ENCODE measurements at regions not wholly inside any gene's neighbourhood (a gene's known extent, or its start where the extent isn't known, plus 50 kb on each side); places are given as distances from the start of the nearest gene placed in this dataset.
A peak's percentile ranks its signal among the peaks of the same experiment; 100 is the strongest.

GRCh38 chr12:126483145-126484068 is 1418.2 kb downstream of the AACS start:
- peak overlapping the region; percentile 45 for H3K27ac ChIP-seq (ENCODE audit: low read depth, low read length)
- no peaks in the 10 kb centered on the region for H4K20me1 ChIP-seq (ENCODE audit: insufficient read depth, low read length)
- no peaks in the 10 kb centered on the region for H3K79me2 ChIP-seq (ENCODE audit: insufficient read depth, low read length)
- H3K36me3 ChIP-seq (ENCODE audit: insufficient read depth, low read length) = no peaks in the 10 kb centered on the region
- TF ChIP-seq, protein P1, sequence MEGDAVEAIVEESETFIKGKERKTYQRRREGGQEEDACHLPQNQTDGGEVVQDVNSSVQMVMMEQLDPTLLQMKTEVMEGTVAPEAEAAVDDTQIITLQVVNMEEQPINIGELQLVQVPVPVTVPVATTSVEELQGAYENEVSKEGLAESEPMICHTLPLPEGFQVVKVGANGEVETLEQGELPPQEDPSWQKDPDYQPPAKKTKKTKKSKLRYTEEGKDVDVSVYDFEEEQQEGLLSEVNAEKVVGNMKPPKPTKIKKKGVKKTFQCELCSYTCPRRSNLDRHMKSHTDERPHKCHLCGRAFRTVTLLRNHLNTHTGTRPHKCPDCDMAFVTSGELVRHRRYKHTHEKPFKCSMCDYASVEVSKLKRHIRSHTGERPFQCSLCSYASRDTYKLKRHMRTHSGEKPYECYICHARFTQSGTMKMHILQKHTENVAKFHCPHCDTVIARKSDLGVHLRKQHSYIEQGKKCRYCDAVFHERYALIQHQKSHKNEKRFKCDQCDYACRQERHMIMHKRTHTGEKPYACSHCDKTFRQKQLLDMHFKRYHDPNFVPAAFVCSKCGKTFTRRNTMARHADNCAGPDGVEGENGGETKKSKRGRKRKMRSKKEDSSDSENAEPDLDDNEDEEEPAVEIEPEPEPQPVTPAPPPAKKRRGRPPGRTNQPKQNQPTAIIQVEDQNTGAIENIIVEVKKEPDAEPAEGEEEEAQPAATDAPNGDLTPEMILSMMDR (IDR thresholded peaks at IDR 0.05; ENCODE audit: extremely low read depth, low read depth, low read length) = no peak
- H3K4me2 ChIP-seq (ENCODE audit: insufficient read depth, low read length) = peak overlapping the region; percentile 65
- no peaks in the 10 kb centered on the region for H3K27me3 ChIP-seq (ENCODE audit: insufficient read depth, low read length)
- peak; percentile 69 for DNase-seq (ENCODE audit: insufficient read length, low spot score, missing footprints)
- H3K9me3 ChIP-seq (ENCODE audit: low read depth, low read length) = no peaks in the 10 kb centered on the region
- peak overlapping the region; percentile 35 for H2AFZ ChIP-seq (ENCODE audit: low read length)
- H3K4me1 ChIP-seq (ENCODE audit: insufficient read depth, low read length) = peaks cover 17% of the 10 kb centered on the region
- peak overlapping the region; percentile 30 for H3K4me3 ChIP-seq (ENCODE audit: insufficient read depth, low read length)

DNA sequence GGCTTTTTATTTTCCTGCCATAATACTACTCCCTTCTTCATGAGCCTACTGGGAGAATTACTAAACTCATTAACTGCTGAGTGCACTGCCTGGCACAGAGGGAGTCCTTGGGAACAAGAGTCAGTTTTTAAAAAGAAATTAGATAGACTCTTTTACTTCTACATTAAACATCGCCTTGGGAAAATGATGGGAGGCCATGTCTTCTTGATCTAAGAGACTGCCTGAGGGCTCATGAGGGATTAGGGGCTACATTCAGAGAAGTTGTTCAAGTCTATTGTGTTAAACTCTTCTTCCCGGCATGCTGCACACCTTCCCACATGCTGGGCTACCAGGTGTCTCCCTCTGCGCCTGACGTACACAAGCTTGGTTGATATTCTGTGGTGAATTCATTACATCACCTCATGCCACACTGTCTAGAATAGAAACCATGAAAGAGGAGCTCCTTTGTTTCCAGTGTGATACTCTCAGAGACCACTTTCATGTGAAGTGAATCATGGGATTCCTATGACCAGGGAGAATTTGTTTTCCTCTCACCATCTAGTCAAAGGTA is 1422.3 kb downstream of the AACS start:
- Histone ChIP-seq H3K27ac (ENCODE audit: low read depth, low read length) (no peak overlapping the region), H3K4me2 (ENCODE audit: insufficient read depth, low read length) (no peak overlapping the region), H3K36me3 (ENCODE audit: insufficient read depth, low read length) (no peaks in the 10 kb centered on the region), H3K4me1 (ENCODE audit: insufficient read depth, low read length) (peaks cover 12% of the 10 kb centered on the region), H4K20me1 (ENCODE audit: insufficient read depth, low read length) (no peaks in the 10 kb centered on the region), H2AFZ (ENCODE audit: low read length) (no peak overlapping the region), H3K9me3 (ENCODE audit: low read depth, low read length) (no peaks in the 10 kb centered on the region), H3K79me2 (ENCODE audit: insufficient read depth, low read length) (no peaks in the 10 kb centered on the region), H3K4me3 (ENCODE audit: insufficient read depth, low read length) (no peak overlapping the region), H3K27me3 (ENCODE audit: insufficient read depth, low read length) (no peaks in the 10 kb centered on the region)
- DNase-seq (ENCODE audit: insufficient read length, low spot score, missing footprints) = no peak
- TF ChIP-seq, protein P1 (IDR thresholded peaks at IDR 0.05; ENCODE audit: extremely low read depth, low read depth, low read length) = no peak

DNA sequence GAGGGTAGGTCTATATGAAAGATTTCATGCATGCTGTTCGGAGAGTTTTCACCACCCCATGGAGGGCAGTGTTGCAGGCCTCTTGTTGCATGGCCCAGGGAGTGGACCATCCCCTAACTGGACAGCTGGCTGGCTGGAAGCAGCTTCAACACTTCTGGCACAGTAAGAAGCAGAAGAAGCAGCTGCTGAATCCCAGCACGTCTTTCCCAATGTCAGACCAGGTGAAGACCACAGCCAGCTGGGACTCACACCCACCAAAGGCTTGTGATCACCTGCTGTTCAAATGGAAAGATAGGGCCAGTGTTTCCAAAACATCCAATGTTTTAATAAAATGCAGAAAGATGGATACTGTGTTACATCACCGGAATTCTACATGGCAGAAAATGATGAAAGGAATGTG is 1423.6 kb downstream of the AACS start:
- H3K4me2 ChIP-seq (ENCODE audit: insufficient read depth, low read length) = no peak overlapping the region
- no peak overlapping the region for H3K4me3 ChIP-seq (ENCODE audit: insufficient read depth, low read length)
- H3K27me3 ChIP-seq (ENCODE audit: insufficient read depth, low read length) = no peaks in the 10 kb centered on the region
- H2AFZ ChIP-seq (ENCODE audit: low read length) = no peak overlapping the region
- H3K79me2 ChIP-seq (ENCODE audit: insufficient read depth, low read length) = no peaks in the 10 kb centered on the region
- H4K20me1 ChIP-seq (ENCODE audit: insufficient read depth, low read length) = no peaks in the 10 kb centered on the region
- H3K9me3 ChIP-seq (ENCODE audit: low read depth, low read length) = no peaks in the 10 kb centered on the region
- H3K36me3 ChIP-seq (ENCODE audit: insufficient read depth, low read length) = no peaks in the 10 kb centered on the region
- H3K4me1 ChIP-seq (ENCODE audit: insufficient read depth, low read length) = peaks cover 10% of the 10 kb centered on the region
- H3K27ac ChIP-seq (ENCODE audit: low read depth, low read length) = no peak overlapping the region
- no peak for DNase-seq (ENCODE audit: insufficient read length, low spot score, missing footprints)
- TF ChIP-seq, protein P1 (IDR thresholded peaks at IDR 0.05; ENCODE audit: extremely low read depth, low read depth, low read length) = no peak

- Histone ChIP-seq H3K27ac (ENCODE audit: low read depth, low read length) (no peak overlapping the region), H2AFZ (ENCODE audit: low read length) (no peak overlapping the region), H3K9me3 (ENCODE audit: low read depth, low read length) (no peaks in the 10 kb centered on the region), H3K4me1 (ENCODE audit: insufficient read depth, low read length) (peaks cover 14% of the 10 kb centered on the region), H3K4me3 (ENCODE audit: insufficient read depth, low read length) (no peak overlapping the region), H4K20me1 (ENCODE audit: insufficient read depth, low read length) (no peaks in the 10 kb centered on the region), H3K27me3 (ENCODE audit: insufficient read depth, low read length) (no peaks in the 10 kb centered on the region), H3K36me3 (ENCODE audit: insufficient read depth, low read length) (no peaks in the 10 kb centered on the region), H3K4me2 (ENCODE audit: insufficient read depth, low read length) (no peak overlapping the region), H3K79me2 (ENCODE audit: insufficient read depth, low read length) (no peaks in the 10 kb centered on the region)
- TF ChIP-seq, protein P1 (IDR thresholded peaks at IDR 0.05; ENCODE audit: extremely low read depth, low read depth, low read length) = no peak
- DNase-seq (ENCODE audit: insufficient read length, low spot score, missing footprints) = no peak
Measured at GRCh38 chr12:126492181-126492580, 1426.9 kb downstream of the AACS start.
